NCI-H69 (cell line): ENCODE measurements at regions not wholly inside any gene's neighbourhood (a gene's known extent, or its start where the extent isn't known, plus 50 kb on each side); places are given as distances from the start of the nearest gene placed in this dataset.

Experiments
- DNase-seq: peaks from one replicate; lab custom pipeline; 2025; lab: John Stamatoyannopoulos, UW

DNA sequence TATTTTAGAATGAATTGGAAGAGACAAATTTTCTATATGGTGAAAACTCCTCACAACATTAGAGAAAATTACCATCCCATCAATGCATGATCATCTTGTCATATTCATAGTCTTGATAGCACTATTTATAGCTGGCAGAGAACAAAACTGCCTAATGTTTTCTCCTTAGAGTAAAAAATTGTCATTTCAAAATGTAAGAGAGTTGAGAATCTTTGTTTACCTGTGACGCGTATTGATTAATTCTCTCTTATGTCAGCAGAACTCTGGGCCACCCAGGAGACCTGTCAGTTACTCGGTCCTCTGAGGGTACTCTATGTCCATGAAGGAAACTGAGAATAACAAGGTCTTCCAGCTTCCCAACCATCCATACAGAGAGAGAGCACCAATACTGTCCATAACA, 381.4 kb upstream of the ZP4 start:
- DNase-seq = no peak

GRCh38 chr1:238265866-238266265, 375.1 kb upstream of the ZP4 start:
- no peak for DNase-seq

GRCh38 chr1:238264951-238265350, 374.2 kb upstream of the ZP4 start:
- DNase-seq = no peak

DNA sequence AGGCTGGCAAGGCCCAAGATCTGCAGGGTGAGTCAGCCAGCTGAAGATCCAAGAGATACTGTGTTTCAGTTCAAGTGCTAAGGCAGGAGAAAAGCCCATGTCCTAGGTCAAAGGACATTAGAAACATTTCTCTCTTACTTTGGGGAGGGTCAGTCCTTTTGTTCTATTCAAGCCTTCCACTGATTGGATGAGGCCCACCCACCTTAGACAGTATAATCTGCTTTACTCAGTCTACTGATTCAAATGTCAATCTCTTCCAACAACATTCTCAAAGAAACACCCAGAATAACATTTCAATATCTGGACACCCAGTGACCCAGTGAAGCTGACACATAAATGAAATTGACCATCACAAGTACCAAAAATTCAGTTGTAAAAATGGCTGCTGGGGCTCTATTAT, 367.8 kb upstream of the ZP4 start:
- DNase-seq = no peak

- DNase-seq = no peak
Observed at GRCh38 chr1:238257018-238257621, 366.4 kb upstream of the ZP4 start.

DNA sequence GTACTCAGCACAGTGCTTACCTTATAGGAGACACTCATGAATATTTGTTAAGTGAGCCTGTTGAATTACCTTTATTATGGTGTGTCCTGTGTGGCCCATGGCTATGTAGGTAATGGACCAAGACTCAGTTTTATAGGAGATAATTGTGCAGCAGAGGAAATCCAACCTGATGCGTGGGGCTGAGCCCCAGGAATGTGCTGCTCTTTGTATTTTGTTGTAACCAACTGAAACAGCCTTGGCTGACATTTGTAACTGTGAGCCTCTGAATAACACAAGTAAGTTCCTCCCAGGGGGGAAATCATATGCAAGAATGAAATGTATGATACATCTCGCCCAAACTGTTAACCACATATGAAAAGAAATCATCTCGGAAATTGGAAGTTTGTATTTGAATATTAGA, 364.2 kb upstream of the ZP4 start:
- peak; percentile 24 for DNase-seq

GRCh38 chr1:238252033-238252802, 361.5 kb upstream of the ZP4 start:
- DNase-seq = peak; percentile 73

- no peak for DNase-seq
Observed at GRCh38 chr1:238248356-238248755, 357.6 kb upstream of the ZP4 start.

GRCh38 chr1:238242181-238242580, 351.5 kb upstream of the ZP4 start:
- no peak for DNase-seq

GRCh38 chr1:238241607-238242006, 350.9 kb upstream of the ZP4 start:
- no peak for DNase-seq

DNA sequence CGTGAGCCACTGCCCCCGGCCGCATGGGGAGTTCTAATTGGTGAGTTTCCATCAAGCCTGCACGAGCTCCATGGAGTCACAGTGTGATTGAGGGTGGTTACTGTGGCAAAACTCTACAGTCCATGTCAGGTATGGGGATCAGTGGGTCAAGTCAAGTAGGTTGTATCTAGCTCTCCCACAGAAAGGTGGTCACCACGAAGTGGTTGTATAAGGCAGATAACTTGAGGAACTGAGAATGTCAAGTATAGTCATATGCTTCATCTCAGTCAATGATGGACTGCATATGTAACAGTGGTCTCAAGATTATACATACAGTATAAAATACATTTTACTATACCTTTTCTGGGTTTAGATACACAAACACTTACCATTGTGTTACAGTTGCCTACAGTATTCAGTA, 348.6 kb upstream of the ZP4 start:
- DNase-seq = no peak

- peak; percentile 27 for DNase-seq
Observed at GRCh38 chr1:238233966-238234365, 343.2 kb upstream of the ZP4 start.

GRCh38 chr1:238232084-238232710, 341.5 kb upstream of the ZP4 start:
- peak; percentile 96 for DNase-seq

- no peak for DNase-seq
Observed at GRCh38 chr1:238226810-238227209, 336.1 kb upstream of the ZP4 start.

DNA sequence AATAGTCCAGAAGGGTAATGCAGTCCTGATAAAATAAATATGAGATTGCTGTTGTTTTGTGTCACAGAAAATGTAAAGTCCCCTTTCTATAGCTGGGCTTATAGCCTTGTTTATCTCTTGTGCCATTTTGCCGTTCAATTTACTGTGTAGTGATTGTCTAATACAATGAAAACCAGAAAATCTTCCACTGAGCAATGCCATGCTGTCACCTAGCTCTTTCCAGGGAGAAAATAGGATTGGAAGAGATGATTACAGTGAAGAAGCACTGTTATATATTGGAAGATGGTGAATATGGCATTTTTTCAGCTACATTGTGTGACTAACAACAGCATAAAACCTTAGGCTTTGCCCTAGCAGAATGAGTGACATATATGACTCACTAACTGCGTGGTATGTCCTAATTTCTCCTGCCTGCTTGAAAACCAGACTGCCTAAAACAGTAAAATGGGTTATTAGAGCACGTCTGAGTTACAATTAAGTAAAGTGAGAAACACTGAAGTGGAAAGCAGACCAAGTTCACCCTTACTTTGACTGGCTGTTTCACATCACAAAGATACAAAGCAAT, 332.4 kb upstream of the ZP4 start:
- peak; percentile 13 for DNase-seq

DNA sequence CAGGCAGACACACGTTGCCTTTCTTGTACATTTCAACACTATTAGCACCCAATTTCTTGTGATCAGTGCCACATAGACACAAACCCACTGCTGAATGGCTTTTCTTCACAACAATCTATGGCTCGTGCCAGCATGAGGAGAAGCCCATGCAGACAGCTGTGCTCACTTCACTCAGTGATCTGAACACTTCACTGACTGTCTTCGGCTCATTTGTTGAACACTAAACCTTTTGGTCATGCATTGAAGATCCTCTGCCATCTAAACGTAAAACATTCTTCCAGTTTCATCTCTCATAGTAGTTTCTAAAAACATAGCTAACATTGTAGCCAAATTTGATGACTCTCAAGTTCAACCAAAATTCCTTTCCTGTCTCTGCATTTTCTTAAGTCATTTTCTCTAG, 331.0 kb upstream of the ZP4 start:
- peak; percentile 27 for DNase-seq

DNA sequence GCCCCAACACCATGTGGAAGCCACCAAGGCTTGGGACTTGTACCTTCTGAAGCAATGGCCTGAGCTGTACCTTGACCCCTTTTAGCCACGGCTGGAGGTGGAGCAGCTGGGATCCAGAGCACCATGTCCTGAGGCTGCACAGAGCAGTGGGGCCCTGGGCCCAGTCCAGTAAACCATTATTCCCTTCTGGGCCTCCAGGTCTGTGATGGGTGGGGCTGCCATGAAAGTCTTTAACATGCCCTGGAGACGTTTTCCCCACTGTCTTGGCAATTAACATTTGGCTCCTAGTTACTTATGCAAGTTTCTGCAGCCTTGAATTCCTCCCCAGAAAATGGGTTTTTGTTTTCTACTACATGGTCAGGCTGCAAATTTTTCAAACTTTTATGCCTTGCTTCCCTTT, 323.7 kb upstream of the ZP4 start:
- no peak for DNase-seq

DNA sequence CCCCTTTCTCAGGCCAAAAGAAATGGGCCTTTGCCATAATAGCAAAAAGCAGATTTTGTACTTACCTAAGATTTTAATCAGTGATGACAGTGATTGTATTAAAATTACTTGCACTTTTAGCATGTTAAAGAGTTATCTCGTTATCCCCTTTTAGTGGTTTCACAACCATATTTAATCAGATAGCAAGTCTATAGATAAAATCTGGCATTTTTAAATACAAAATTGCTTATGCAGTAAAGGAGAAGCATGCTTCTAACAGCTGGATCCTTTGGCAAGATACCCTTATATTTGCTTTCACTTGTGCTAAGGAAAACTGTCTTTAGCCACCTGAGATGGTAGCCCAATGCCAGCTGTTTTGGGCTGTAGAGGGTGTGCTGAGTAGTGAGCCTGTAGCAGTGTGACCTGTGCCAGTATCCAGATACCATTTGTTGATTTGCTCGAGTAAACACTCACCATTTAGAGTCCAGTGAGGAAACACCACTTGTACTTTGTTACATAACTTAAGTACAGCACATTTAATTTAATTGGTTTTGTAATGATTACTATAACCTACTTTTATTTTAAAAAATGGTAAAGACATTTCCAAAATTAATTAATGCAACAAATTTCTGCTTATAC, 314.4 kb upstream of the ZP4 start:
- peak; percentile 53 for DNase-seq

GRCh38 chr1:238201992-238202391, 311.3 kb upstream of the ZP4 start:
- DNase-seq = no peak

GRCh38 chr1:238199325-238199724, 308.6 kb upstream of the ZP4 start:
- DNase-seq = peak; percentile 35

GRCh38 chr1:238196516-238196915, 305.8 kb upstream of the ZP4 start:
- no peak for DNase-seq

DNA sequence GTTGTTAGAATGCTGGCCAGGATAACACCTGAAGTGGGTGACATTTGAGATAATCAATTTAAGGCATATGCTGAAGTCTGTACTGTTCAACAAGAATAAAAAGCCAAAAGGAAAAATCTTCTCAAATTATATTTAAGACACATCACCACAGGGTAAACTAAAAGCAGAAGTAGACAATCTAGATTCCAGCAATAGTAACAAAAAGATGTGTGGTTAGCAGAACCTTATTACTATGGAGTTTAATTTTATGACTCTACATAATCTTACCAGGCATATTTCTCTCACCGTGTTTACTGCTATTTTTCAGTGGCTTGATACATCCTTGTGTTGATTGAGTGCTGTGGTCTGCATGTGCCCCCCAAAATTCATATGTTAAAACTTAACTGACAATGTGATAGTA, 300.4 kb upstream of the ZP4 start:
- DNase-seq = no peak

DNA sequence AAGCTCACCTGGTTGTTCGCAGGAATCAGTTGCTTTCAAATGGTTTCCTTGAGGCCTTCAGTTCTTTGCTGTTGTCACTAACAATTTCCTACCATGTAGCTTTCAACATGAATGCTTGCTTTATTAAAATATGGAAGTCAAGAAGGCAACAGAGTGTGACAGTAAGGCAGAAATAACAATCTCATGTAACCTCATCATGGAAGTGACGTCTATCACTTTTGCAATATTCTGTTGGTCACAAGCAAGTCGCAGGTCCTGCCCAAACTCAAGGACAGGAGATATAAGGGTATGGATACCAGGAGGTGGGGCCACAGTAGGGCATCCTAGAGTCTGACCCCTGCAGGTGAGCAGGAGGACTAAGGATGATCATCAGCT, 296.8 kb upstream of the ZP4 start:
- DNase-seq = no peak
